GM18858 (cell line): ENCODE measurements at regions not wholly inside any gene's neighbourhood (a gene's known extent, or its start where the extent isn't known, plus 50 kb on each side); places are given as distances from the start of the nearest gene placed in this dataset.

Source experiments
- ATAC-seq: cut with Tn5 transposase; IDR thresholded peaks from one replicate; pipeline ENCODE4 v1.9.1; 2021; ENCODE audit not compliant: unreplicated experiment

- ATAC-seq = no peak
Measured at GRCh38 chr18:73742957-73743356, 404.7 kb downstream of the FBXO15 start.

- no peak for ATAC-seq
Measured at GRCh38 chr18:73741946-73742345, 405.7 kb downstream of the FBXO15 start.

DNA sequence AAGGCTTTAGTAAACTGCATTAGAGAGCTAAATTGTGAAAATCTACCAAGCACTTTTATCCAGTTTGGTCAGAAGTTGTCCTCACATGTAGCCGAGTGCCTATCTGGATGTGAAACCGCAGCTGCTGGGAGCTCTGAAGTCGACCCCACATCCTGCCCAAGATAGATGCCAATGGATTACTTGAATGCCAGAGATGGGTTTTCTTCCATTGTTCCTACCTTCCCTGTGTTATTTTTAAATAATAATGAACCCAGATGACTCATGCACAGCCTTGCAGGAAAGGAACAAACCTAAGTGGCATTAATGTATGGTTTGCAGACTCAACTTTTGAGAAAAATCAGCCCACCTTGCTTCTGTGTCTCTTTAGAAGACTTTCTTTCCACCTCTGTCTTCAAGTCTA, 408.5 kb downstream of the FBXO15 start:
- ATAC-seq = no peak

DNA sequence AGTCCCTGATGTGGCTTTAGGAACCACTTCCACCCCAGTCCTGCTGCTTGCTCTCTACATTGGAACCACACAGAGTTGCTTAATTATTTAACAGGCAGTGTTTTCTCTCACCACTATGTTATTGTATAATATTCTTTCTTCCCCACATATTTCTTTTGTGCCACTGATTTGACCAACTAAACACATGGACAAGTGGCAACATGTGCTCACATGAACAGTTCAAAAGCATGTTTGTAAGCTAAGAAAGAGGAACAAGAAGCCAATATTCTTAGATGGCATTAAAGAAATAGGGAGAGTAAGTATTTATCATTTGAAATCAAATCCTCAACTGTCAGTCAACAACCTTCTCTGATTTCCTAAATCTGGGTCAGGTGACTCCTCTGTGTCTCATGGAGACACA, 409.6 kb downstream of the FBXO15 start:
- ATAC-seq = no peak

GRCh38 chr18:73735836-73736235, 411.8 kb downstream of the FBXO15 start:
- ATAC-seq = no peak

GRCh38 chr18:73733806-73734314, 413.8 kb downstream of the FBXO15 start:
- no peak for ATAC-seq

DNA sequence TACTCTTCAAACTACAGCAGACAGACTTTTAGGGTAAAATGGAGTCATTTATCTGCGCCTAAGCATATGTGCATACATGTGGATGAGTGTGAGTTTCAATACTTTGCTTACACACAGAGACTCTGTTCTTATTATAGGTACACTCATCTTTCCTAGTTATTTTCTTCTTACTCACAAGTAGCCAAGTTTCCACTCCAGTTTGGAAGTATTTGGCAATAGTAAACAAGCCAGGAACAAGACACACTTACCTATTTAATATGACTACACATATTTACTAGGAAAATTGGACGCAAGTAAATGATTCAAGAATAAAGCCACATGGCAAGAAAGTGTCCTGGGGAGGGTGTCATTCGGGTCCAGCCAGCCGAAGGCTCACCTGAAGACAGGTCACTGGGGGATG, 414.3 kb downstream of the FBXO15 start:
- ATAC-seq = no peak

DNA sequence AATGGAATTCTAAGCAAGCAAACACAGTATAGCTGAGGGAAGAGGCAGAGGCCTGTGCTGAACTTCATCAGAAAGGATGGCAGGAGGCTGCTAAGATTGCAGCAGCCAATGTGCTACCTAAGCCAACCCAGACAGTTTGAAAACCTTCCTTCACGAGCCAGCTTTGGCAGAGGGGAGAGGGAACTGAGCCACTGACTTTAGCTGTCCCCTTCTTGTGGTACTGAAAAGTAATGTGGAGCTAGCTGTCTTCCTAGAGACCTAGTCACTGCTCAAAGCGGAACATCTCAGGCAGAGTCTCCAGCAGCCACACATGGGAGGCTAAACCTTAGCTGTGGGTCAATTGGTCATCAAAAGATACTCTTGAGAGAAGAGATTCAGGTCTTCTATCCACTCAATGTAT, 419.0 kb downstream of the FBXO15 start:
- ATAC-seq = no peak

DNA sequence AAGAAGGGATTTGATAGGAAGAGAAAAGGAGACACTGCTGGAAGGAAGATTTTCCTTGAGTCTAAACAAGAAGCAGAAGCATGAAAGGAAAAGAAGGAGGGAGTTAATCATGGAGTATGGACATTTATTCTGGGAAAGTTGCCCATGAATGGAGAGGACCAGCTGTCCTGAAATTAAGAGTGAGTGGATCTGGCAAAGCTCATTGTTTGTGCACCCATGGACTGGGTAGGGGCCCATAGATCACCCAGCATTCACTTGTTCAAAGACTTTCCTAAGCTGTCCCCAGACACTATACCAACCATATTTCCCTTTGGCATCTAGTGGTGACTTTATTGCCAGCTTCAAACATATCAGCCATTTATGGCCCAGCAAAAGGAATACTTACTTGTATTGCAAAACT, 422.7 kb downstream of the FBXO15 start:
- no peak for ATAC-seq

DNA sequence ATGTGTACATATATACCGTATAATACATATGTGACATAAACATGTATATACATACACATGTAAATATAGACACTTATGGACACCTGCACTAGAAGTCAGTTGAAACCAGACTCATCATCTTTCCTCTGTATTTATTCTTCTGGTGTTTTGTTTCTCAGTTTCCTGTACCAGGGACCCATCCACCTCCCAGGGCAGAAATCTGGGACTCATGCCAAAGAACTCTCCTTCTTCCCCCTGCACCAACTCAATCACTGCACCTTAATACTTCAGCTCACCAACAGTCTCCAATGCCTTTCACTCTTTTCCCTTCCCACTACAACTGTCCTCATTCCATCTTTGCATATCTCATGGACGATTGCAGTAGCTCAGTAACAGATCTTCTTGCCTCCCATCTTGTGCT, 428.0 kb downstream of the FBXO15 start:
- ATAC-seq = no peak

- no peak for ATAC-seq
Measured at GRCh38 chr18:73717570-73717969, 430.1 kb downstream of the FBXO15 start.

DNA sequence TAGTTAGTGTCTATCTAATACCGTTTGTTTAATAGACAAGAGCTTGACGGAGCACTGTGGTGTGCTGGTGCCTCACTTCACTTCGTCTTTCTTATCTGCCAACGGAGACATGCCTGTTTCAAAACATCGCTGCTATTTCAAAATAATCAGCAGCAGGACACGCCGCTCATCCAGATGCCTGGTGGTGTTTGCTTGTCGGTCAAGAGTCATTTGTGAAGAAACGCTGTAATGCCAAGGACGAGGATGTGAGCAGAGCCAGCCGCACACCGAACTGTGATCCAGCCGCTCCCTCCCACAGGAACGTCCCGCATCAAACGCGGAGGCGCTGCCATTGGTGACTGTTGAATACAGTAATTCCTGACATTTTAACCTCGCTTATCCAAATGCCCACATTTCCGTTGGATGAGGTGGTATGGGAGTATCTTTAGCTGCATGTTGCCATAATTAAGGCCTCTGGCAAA, 432.4 kb downstream of the FBXO15 start:
- ATAC-seq = no peak

DNA sequence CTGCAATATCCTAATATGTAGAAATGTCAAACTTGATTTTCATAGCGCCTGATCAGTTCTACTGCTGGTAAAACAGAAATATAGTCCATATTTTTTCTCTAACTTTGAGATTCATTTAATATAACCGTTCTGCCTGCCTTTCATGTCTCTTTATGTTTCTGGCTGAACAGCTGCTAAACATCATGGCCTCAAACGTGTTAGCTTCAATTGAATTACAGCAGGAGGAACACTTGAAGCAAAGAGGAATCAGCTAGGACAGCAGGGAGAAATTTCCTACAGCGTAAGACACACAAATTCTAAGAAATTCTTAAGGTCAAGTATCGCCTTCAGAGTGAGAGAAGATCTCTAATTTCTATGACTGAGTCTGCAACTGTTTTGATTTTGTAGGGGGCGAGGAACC, 433.2 kb downstream of the FBXO15 start:
- ATAC-seq = no peak

DNA sequence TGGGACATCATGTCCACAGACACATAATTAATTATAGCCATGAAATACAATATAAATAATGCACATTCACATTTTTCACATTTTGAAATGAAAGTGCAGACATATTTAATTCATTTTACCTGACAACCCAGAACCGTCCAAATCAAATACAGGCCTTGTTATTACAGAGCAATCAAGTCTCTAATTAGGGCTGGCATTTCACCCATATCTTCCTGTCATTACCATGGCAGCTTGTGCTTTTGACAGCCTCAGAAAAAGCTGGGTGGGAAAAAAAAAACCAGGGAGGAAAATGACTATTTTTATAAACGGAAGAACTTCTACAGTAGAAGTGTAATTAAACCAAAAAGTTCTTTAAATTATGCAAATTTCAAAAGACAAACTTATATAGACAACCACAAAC, 436.4 kb downstream of the FBXO15 start:
- ATAC-seq = no peak

DNA sequence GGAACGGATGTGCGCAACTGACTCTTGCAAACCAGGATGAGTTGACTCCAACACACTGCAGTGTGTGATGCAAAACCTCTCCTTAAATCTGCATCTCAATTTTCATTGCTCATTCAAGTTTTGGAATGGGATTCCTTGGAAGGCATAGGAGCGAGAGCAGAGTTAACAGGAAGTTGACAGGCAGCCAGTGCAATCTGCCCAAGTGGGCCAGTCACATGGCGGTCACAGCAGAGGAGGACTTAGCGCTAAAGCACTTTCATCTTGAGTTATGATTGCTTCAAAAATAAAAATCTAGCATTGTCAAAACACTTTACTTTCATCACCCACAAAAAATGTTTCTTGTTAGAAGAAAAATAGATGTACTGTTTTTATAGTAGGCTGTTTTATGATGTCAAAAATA, 439.0 kb downstream of the FBXO15 start:
- ATAC-seq = no peak

DNA sequence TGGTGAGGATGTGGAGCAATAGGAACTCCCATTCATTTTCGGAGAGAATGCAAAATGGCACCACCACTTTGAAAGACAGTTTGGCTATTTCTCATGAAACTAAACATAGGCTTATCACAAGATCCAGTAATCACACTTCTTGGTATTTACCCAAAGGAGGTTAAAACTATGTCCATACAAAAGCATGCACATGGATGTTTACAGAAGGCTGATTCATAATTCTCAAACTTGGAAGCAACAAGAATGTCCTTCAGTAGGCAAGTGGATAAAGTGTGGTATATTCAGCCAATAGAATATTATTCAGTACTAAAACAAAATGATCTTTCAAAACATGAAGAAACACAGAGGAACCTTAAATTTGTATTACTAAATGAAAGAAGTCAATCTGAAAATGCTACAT, 440.6 kb downstream of the FBXO15 start:
- no peak for ATAC-seq

DNA sequence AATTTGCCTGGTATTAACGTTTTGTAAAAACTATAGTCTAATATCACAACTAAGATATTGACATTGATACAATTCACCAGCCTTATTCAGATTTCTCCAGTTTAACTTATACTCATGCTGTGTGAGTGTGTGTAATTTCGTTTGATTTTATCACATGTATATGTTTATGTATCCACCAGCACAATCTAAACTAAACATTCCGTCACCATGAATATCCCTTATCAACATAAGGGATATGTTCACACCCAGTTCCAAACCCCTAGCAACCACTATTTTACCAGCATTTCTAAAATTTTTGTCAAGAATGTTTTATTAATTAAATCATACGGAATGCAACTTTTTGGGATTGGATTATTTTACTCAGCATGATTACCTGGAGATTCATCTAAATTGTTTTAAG, 450.3 kb downstream of the FBXO15 start:
- ATAC-seq = no peak

- no peak for ATAC-seq
Measured at GRCh38 chr18:73696698-73697097, 450.9 kb downstream of the FBXO15 start.

GRCh38 chr18:73696171-73696570, 451.5 kb downstream of the FBXO15 start:
- ATAC-seq = no peak

GRCh38 chr18:73693091-73693490, 454.5 kb downstream of the FBXO15 start:
- no peak for ATAC-seq

DNA sequence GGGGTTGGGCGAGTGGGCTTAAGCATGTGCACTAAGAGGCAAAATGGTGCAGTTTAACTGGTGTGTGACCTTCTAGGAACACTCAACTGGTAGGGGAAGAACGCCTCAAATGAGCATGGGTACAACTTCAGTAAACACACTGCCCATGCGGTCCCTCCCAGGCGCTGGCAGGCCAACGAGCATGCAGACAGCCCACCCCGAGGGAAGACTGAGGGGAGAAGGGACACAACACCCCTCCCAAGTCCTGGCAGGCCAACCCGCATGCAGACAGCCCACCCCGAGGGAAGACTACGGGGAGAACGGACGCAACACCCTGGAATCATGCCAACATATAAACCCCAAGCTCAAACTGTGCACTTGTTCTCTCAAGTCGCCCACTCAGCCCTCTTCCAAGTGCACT, 456.0 kb downstream of the FBXO15 start:
- no peak for ATAC-seq

GRCh38 chr18:73691118-73691517, 456.5 kb downstream of the FBXO15 start:
- no peak for ATAC-seq

DNA sequence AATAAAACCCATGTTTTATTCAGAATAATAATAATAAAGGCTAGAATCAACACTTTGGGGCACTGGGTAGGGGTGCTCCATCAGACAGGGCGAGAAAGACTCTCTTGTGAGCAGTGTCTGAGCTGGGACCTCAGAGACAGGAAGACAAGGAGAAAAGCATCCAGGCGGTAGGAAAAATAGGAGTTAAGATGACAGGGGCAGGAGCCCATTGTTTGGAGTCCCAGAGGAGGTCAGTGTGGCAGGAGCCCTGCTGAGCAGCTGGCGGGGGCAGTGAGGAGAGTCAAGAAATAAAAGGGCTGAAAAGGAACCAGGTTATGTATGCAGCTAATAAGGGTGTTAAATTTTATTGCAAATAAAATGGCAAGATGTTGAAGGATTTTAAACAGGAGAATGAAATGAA, 457.4 kb downstream of the FBXO15 start:
- no peak for ATAC-seq
